Ishikawa (cell line): ENCODE measurements at regions not wholly inside any gene's neighbourhood (a gene's known extent, or its start where the extent isn't known, plus 50 kb on each side); places are given as distances from the start of the nearest gene placed in this dataset.

Experiments
- EP300 ChIP-seq: IDR thresholded peaks from 2 replicates; pipeline ENCODE4 v1.6.1; 2012; ENCODE audit warnings: borderline replicate concordance
- YY1 ChIP-seq: IDR thresholded peaks from 2 replicates; pipeline ENCODE4 v1.6.1; 2012; ENCODE audit warnings: low read depth
- TF ChIP-seq, protein P1 (sequence below): IDR thresholded peaks from 2 replicates; pipeline ENCODE4 v1.6.1; 2012; ENCODE audit warnings: low read depth, mild to moderate bottlenecking

- TF ChIP-seq YY1 (no peak), EP300 (no peak)
- TF ChIP-seq, protein P1, sequence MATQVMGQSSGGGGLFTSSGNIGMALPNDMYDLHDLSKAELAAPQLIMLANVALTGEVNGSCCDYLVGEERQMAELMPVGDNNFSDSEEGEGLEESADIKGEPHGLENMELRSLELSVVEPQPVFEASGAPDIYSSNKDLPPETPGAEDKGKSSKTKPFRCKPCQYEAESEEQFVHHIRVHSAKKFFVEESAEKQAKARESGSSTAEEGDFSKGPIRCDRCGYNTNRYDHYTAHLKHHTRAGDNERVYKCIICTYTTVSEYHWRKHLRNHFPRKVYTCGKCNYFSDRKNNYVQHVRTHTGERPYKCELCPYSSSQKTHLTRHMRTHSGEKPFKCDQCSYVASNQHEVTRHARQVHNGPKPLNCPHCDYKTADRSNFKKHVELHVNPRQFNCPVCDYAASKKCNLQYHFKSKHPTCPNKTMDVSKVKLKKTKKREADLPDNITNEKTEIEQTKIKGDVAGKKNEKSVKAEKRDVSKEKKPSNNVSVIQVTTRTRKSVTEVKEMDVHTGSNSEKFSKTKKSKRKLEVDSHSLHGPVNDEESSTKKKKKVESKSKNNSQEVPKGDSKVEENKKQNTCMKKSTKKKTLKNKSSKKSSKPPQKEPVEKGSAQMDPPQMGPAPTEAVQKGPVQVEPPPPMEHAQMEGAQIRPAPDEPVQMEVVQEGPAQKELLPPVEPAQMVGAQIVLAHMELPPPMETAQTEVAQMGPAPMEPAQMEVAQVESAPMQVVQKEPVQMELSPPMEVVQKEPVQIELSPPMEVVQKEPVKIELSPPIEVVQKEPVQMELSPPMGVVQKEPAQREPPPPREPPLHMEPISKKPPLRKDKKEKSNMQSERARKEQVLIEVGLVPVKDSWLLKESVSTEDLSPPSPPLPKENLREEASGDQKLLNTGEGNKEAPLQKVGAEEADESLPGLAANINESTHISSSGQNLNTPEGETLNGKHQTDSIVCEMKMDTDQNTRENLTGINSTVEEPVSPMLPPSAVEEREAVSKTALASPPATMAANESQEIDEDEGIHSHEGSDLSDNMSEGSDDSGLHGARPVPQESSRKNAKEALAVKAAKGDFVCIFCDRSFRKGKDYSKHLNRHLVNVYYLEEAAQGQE, result no peak
Measured at GRCh38 chr13:85377783-85378182, 421.4 kb downstream of the SLITRK6 start.
